NCI-H1436 (cell line): ENCODE measurements at regions not wholly inside any gene's neighbourhood (a gene's known extent, or its start where the extent isn't known, plus 50 kb on each side); places are given as distances from the start of the nearest gene placed in this dataset.

Source experiments
- DNase-seq: peaks from one replicate; lab custom pipeline; 2025; lab: John Stamatoyannopoulos, UW

DNA sequence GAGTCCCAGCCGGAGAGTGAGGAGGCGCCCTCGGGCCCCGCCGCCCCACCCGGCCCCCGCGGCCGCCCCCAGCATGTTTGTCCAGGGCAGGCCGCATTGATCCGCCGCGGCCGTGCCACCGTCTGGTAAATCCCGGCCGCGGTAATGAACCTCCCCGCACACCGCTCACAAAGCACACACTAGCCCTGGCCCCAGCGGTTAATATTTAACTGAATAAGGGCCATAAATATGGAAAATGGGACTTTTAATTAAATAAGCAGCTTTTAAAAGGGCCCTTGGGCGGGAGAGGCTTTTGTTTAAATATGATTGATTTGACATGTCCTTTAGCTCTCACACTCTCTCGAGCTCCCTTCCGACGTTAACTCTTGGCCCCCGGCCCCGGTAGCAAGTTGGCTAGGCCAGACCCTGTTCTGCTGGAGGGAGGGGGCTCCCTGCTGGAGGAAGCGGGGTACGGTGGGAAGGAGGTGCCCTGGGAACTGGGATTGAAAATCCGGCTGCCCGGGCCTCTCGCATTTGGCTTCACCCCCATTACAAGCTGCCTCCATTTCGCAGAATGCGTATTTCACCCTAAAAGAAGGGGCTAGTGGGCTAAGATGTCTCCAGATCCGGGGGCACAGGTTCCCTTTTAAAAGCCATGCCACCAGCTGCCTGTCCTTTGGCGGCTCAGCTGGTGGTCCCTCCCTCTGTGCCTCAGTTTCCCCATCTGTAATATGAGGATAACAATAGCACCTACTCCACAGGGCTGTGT lies 199.8 kb downstream of the RBM19 start:
- DNase-seq = no peak

DNA sequence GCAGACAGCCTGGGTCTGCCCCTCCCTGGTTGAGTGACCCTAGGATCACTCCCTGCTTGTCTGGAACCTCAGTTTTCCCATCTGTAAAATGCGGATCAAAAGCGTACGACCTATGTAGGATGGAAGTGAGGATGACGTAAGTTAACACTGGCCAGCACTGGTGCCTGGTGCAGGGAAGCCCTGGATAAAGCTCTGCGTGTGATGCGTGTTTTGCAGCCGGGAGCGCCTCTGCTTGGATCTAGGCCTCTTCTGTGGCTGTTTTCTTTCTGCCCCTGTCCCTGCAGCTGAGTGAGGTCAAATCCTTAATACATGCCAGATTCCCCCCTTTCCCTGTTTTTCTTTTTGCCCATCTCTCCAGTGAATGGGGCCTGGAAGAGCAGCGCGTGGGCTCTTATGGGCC lies 201.5 kb downstream of the RBM19 start:
- DNase-seq = no peak

- no peak for DNase-seq
Observed at GRCh38 chr12:113762882-113763816, 203.0 kb downstream of the RBM19 start.

DNA sequence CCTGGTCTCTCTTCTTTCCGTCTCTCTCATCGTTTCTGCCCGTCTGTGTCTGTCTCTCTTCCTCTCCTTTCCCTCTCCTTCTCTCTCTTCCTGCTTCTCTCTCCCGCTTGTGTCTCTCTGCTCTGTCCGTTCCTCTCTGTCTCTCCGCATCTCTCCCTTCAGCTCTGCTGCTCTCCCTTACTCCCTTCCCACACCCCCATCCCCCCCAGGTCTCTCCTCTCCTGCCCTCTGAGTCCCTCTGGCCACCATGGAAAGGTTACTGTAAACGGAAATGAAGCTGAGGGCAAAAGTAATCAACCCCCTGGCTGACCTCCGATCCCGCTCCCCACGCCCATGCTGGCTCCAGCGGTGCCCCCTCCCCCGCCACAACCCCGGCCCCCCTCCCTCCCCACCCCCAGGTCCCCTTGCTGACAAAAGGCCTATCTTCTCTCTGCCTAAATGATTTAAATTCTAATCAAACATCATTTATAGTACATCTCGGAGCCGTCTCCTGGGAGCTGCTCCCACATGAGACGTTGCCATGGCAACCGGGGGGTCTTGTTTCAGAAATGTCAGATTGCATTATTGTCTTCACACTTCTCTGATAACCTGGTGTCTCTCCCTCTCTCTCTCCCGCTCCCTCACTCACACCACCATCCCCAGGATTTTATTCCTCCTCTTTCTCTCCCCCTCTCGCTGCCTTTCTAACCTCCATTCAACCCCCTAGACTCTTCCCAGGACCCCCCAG lies 203.8 kb downstream of the RBM19 start:
- DNase-seq = peak; percentile 56

GRCh38 chr12:113759135-113759534 lies 207.0 kb downstream of the RBM19 start:
- no peak for DNase-seq

DNA sequence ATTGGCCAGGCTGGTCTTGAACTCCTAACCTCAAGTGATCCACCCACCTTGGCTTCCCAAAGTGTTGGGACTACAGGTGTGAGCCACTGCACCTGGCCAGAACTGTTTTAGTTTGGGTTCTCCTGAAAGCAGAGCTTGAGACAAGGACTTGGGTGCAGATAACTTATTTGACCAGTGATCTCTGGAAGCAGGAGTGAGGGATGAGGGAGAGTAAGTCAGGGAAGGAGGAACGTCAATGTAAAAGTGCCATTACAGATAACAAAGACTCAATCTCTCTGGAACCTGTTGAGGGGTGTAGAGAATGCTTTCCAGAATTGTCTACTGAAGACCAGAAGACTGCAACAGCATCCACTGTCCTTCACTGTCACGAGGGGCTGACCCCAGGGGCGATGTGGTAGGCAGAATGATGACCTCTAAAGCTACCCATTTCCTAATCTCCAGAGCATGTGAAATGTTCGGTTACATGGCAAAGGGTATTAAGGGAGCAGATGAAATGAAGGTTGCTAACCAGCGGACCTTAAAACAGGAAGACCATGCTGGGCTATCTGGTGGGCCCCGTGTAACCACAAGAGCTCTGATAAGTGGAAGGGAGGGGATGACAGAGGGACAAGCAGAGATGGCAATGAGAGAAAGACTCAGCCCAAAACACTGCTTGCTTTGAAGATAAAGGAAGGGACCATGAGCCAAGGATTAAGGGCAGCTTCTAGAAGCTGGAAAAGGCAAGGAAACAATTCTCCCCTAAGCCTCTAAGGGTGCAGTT lies 207.8 kb downstream of the RBM19 start:
- DNase-seq = no peak

DNA sequence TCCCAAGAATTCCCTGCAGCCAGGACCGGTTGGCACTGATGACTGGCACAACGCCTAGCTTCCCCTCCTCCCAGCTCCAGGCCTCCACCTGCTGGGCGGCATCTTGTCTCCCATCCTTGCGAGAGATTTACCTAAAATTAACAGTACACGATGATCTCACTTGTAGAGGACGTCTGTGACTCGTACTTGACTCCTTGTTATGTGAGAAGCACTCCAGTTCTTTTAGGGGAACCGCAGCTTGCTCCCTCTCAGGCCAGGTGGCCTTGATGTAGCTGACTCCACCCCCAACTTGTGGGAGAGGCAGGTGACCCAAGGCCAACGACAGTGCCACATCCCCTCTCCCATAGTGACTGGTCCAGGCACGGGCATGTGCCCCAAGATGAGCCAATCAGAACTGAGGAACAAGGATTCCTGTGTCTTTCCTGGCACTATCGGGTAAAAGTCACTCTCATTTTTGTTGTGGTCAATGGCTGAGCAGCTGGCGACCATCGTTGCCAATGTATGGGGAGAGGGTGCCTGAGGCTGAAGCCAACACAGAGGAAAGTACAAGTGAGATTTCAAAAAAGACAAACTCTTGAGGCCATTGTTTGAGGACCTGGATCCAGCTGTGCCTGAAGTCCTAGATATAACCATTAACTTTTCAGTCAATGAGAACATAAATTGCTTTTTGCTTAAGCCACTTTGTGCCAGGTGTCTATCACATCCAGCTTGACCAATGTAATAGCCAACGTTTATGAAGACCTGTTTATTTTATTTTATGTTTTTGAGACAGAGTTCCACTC lies 208.7 kb downstream of the RBM19 start:
- peak; percentile 13 for DNase-seq

DNA sequence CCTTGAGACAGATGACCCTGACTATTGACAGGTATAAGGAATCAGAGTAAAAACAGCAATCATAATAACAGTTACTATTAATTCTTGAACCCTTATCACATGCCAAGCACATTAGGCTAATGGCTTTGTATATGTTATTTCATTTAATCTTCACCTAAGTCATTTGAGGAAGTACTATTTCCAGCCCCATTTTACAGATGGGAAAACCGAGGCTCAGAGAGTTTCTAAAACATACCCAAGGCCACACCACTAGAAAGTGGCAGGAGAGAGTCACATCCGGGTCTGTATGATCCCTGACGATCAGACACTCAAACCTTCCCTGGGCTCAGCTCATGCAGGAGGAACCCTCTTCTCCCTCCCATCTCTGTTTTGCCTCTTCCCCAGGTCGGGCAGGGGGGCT lies 209.5 kb downstream of the RBM19 start:
- DNase-seq = no peak

DNA sequence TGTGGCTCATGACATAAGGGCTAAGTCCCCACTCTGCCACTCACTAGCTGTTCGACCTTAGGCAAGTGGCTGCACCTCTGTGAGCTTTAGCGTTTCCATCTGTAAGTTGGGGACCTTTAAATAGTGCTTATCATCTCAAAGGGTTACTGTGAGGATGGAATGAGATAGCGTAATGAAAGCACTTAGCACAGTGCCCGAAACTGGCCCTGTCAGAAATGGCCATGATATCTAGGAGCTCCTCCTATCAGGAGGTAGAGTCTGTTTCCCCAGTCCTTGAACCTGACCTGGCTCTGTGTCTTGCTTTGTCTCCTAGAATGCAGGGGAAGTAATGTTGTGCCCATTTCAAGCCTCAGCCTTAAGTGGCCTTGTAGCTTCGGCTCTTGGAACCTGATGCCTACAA lies 211.0 kb downstream of the RBM19 start:
- no peak for DNase-seq

DNA sequence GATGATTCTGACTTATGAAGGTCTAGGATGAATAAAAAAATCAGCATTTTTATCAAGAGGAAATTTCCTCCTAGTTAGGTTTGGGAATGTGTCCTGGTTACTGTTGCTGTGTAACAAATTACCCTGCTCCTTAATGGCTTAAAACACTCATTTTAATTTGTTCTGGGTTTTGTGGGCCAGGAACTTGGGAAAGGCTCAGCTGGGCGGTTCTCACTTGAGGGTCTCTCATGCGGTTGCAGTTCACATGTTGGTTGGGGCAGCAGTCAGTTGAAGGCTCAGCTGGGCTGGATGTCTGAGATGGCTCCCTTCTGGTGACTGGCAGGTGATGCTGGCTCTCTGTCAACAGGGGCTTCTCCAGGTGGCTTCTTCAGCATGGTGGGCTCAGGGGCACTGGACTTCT lies 214.6 kb downstream of the RBM19 start:
- DNase-seq = no peak

DNA sequence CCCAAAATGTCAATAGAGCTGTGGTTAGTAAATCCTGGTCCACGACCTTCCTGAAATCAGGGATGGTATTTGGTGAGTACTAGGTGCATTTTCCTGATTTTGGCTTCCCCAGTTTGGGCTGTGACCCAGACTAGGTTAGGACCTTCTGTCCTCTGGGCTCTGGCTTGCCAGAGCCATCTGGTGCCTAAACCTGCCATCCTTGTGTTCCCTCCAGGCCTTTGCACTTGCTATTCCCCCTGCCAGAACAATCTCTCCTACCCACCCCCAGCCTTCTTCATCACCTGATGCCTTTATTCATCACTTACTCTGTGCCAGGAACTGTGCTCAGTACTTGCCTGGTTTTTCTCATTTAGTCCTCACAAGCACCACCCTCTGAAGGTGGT lies 216.7 kb downstream of the RBM19 start:
- no peak for DNase-seq

DNA sequence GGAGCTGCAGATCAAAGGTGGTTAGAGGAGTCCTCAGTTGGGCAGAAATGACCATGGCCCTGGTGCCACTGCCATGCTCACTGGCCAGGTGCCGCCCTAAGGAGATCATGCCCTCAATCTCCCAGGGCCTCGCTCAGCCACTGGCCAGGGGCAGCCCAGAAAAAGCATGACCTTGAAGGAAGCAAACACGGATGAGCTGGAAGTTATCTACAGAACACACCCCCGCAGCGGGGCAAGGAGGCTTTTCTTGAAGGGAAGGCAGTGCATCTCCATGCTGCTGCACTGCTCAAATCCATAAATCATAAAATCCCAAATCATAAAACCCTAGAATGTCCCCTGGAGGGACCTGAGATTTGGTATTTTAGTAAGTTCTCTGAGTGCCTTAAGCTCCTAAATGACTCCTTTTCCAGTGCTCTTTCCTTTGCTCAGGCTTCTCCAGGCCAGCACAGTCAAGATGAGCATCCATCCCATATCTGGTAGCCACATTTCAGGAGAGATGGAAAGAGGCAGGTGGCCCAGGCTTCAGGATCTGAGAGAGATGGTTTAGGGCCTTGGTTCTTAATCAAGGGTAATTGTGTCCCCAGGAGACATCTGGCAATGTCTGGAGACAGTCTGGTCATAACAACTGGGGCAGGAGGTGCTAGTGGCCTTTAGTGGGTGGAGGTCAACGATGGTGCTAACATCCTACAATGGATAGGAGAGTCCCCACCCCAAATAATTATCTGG lies 217.3 kb downstream of the RBM19 start:
- DNase-seq = no peak

DNA sequence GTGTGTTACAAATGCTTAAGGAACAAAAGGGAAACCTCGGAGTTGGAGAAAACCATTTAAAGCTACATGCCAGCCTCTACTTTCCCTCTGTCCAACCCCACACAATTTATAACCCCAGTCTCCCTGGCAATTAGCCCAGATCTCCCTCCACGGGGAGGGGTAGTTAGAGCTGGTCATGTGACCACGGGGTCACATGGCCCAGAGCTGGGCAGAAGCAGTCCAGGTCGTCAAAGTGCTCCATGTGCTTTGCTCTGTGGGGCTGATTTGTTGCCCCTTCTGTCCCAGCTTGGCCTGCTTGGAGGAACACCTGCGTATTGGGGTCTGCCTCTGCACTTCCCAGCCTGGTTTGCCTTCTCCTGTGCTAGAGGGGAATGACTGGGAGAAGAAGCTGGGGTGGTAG lies 219.1 kb downstream of the RBM19 start:
- peak; percentile 24 for DNase-seq

DNA sequence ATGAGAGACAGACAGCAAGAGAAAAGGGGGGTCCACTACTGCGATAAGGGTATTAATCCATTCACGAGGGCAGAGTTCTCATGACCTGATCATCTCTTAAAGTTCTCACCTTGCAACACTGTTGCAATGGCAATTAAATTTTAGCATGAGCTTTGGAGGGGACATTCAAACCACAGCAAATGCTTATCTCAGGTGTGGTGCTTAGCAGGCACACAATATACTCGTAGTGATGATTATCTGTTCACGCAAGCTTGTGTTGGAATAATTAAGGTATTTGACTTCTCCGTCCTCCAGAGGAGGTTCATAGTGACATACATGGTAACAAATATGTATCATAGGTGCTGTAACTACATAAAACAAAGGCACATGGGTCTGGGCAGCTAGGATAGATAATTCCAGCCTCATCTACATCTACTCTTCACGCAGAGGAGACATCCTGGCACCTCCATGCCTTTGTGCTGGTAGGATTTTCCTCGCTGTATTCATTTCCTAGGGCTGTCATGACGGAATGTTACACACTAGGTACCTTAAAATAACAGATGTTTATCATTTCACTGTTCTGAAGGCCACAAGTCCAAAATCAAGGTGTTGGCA lies 221.2 kb downstream of the RBM19 start:
- DNase-seq = no peak

DNA sequence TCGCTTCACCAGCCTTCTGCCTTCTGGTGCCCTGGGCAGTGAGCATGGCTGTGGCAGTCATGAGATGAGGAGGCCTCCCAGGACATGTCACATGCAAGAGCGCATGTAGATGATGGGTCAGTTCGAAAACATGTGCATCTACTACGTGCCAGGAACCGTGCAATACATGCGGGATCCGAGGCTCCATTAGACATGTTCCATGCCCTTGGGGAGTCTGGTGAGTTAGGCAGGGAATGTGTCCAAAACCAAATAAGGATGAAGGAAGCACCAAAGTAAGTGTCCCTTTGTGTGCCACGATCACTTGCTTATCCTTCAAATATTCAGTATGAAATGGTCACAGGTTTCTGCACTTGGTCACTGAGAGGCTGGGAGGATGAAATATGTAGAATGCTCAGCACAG lies 223.3 kb downstream of the RBM19 start:
- no peak for DNase-seq

DNA sequence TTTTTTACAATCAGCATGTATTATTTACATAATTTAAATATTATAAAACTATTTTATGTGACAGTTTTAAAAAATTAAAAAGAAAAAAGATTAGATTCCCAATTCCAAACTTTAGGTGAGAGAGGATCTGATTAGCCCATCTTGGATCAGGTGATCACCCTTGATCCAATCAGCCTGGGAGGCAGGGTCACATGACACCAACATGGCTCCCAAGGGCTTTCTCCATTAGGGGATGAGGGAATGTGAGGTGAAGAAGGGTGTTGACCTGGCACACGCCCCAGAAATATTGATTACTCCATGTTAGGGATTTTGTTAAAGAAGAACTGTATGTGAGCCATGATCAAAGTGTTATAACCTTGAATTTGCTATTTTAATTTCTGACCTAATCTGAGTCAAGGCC lies 225.4 kb downstream of the RBM19 start:
- no peak for DNase-seq

DNA sequence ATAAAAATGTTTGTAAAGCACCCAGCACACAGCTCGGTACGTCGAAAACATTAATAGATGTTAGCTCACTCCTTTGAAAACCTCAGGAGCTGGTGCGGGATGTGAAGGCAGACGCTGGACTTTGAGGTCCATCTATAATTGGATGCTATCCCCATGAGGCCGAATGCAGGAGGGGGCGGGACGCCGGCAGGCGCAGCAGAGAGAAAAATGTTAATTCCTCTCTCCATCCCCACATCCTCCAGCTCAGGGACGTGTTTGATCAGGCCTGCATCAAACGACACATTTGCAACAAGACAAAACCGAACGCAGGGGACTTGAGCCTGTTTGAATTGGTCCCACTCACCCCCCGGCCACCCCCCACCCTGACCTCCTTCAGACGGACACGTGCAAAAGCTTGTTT lies 231.0 kb downstream of the RBM19 start:
- no peak for DNase-seq

DNA sequence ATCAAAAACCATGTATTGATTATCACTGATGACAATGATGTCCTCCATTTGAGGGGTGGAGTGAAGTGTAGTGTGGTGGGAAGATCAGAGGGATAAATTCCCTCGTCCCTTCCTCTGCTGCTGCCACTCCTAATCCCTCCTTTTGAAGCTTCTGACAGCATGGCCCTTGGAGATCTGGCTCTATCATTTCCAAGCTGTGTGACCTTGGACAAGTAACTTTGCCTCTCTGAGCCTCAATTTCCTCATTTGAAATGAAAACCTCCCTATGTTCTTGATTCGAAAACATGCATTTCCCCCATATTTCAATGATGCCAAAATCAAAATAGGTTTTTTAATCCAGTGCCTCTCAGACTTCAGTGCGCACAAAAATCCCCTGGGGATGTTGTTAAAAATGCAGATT lies 231.6 kb downstream of the RBM19 start:
- no peak for DNase-seq

DNA sequence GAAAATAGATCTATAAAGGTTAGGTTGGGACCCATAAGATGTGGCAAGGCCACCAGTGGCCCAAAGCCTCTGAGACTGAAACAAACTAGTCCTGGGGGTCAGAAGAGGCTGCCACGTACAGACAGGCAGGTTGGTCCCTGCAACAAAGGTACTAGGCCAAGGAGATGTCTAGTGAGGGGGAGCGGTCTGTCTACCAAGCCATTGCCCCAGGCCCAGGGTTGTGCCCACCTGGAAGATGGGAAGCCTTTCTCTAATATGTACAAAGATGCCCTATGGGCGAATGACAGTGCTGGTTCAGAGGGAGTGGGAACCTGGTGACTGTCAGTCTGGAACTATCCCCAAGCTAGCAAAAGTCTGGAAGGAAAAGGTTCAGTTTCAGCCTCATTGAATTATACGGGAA lies 233.2 kb downstream of the RBM19 start:
- DNase-seq = no peak

- DNase-seq = no peak
Observed at GRCh38 chr12:113727651-113728061, 238.5 kb downstream of the RBM19 start.
